NAMALWA (cell line): ENCODE measurements at regions not wholly inside any gene's neighbourhood (a gene's known extent, or its start where the extent isn't known, plus 50 kb on each side); places are given as distances from the start of the nearest gene placed in this dataset.
"Not testable (repeated sequence)": the region's sequence is repeated elsewhere in the genome, so short reads cannot be mapped to it uniquely, and the experiment has no call there.

Experiments used
- DNase-seq: peaks from one replicate; pipeline ENCODE4 v3.0.0-alpha.2; 2015; ENCODE audit warnings: low spot score

DNA sequence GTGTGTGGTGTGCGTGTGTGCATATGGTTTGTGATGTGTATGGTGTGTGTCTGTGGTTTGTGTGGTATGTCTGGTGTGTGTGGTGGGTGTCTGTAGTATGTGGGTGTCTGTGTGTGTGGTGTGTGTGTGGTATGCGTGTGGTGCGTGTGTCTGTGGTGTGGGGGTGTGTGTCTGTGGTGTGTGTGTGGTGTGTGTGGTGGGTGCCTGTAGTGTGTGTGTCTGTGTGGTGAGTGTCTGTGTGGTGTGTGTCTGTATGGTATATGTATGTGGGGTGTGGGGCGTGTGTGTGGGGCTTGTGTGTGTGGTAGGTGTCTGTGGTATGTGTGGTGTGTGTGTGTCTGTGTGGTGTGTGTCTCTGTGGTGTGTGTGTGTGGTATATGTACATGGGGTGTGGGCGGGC is 300.7 kb downstream of the TEX29 start:
- no peak for DNase-seq

GRCh38 chr13:111622051-111622531 is 301.6 kb downstream of the TEX29 start:
- DNase-seq, result no peak

DNA sequence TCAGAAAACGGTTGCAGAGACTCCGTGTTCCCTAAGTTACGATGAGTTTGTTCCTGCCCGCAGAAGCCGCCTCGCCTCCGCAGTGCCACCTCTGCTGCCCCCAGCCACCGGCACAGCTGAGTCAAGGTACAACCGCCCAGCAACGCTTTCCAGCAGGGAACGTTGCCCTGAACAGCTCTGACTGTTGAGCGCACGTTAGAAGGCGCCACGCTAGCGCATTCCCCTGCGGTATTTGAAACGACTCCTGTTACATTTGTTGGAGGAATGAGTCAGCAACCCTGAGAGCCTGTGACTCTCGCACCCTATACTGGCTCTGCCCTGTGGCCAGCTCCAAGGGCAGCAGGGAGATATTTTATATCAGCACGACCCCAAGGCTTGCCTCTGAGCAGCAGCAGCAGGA is 302.8 kb downstream of the TEX29 start:
- no peak for DNase-seq

- DNase-seq, result no peak
Measured at GRCh38 chr13:111623743-111624505, 303.5 kb downstream of the TEX29 start.

DNA sequence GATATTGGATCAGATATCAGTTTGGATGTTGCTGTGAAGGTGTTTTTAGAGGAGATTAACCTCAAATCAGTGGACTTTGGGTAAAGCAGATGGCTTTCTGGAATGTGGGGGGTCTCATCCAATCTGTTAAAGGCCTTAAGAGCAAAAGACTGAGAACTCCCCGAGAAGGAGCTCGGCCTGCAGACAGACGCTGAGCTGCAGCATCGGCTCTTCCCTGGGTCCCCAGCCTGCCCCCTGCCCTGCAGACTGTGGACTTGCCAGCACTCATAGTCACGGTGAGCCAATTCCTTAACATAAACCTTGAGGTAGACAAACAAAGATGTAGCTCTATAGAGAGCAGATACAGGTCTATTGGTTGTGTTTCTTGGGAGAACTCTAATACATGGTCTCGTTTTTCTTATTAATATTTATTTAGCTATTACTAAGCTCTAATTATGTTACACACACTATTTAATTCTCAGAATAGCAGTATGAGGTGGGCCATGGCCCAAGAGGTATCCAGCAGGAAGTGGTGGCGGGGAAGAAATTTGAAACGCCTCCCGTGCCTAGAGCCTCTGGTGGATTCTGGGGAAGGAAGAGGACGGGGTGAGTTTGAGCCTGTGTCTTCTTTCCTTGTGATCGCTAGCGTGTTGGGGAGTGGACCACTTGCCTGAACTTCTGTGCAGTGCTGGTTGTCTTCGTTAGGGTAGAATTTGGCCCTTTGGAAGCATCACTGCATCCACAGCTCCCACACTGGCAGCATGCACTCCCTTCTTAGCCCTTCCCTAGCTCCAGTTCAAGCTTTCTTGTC is 305.3 kb downstream of the TEX29 start:
- DNase-seq, result no peak

- no peak for DNase-seq
Measured at GRCh38 chr13:111626371-111627305, 306.2 kb downstream of the TEX29 start.

- no peak for DNase-seq
Measured at GRCh38 chr13:111627596-111627995, 307.2 kb downstream of the TEX29 start.

- DNase-seq, result no peak
Measured at GRCh38 chr13:111629016-111629415, 308.6 kb downstream of the TEX29 start.

GRCh38 chr13:111629457-111629856 is 309.0 kb downstream of the TEX29 start:
- DNase-seq, result no peak

GRCh38 chr13:111629926-111630325 is 309.5 kb downstream of the TEX29 start:
- DNase-seq, result no peak

- no peak for DNase-seq
Measured at GRCh38 chr13:111630406-111630805, 310.0 kb downstream of the TEX29 start.

DNA sequence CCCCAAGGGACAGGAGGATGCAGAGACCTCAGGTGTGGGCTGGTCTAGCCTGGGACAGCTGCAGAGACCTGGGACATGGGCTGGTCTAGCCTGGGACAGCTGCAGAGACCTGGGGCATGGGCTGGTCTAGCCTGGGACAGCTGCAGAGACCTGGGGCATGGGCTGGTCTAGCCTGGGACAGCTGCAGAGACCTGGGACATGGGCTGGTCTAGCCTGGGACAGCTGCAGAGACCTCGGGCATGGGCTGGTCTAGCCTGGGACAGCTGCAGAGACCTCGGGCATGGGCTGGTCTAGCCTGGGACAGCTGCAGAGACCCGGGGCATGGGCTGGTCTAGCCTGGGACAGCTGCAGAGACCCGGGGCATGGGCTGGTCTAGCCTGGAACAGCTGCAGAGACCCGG is 310.8 kb downstream of the TEX29 start:
- DNase-seq, result not testable (repeated sequence)

- no peak for DNase-seq
Measured at GRCh38 chr13:111632906-111633305, 312.5 kb downstream of the TEX29 start.

GRCh38 chr13:111633401-111633800 is 313.0 kb downstream of the TEX29 start:
- no peak for DNase-seq

DNA sequence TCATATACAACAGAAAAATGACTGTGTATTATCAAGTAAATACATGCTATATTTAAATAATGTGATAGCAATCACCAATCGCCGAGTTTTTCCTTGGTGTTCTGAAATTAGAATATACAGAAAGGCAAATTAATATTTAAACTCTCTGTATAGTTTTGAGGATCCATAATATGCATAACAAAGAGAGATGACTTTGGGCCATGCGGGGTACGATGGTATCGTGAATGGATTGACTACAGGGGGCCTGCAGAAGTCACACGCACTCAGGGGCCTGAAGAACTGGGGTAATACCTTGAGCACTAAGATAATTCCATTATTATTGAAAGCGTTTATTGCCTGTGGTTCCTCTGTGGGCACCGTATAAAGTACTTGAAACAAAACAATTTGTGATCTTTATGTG is 314.0 kb downstream of the TEX29 start:
- no peak for DNase-seq

DNA sequence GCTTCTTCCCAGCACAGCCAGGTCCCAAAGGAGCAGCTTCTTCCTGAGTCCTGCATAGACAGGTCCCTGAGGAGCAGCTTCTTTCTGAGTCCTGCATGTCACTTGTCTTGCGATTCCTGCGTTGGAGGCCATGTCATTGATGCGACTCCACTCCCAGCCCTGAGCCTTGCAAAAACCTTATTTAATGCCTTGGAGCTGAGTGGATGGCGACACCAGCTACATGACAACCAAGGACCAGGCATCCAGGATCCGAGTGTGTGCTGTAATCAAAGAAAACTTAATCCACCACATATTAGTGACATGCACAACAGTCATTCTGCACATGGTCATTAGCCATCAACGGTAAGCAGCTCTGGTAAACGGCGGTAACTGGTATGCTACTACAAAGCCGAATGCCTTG is 315.8 kb downstream of the TEX29 start:
- no peak for DNase-seq

DNA sequence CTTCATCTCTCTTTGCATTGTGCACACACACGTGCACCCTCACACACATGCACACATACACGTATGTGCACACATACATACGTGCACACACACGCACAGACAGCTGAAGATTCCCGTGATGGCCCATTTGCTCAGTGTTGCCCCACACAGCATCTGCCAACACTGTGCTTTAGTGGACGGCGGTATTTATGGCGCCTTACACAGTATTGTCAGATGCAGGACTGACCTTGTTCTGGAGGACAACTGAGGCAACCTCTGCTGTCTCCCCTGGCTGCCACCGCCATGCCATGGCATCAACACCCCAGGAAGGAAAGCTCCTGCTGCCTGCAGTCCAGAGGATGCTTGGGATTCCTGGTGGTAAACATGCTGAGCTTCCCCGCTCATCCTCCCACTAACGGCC is 316.4 kb downstream of the TEX29 start:
- DNase-seq, result no peak

DNA sequence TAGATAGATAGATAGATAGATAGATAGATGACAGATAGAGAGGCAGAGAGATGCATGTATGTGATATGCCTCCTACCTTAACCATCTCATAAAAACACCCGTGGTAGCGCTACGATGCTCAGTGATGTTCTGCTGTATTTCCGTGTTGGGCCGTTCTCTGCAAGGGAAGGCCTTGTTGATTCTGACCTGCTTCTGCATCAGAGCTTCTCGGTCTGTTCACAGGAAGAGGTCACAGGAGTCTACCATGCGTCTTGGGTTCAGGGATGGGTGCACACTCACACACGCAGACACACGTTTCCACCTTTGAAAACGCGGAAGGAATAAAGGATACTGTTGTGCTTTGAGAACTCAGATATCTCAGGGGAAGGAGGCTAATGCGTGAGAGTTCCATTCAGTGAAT is 316.9 kb downstream of the TEX29 start:
- no peak for DNase-seq

DNA sequence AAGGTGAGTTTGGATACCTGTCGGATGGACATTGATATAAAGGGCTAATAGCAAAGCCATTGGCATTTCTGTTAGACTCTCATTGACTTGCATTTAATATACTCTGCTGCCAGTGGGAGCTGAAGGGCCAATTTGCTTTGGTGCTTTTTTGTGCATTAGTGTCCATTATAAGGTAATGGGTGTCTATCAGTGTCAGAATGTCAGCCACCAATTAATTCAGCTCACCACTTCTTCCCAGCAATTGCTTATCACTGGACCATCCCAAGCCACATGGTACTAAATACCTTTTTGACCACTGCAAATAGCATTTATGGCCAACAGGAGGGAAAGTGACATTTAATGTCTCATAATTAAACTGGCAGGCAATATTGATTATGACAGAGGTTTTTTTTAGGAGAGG is 317.8 kb downstream of the TEX29 start:
- DNase-seq, result no peak

DNA sequence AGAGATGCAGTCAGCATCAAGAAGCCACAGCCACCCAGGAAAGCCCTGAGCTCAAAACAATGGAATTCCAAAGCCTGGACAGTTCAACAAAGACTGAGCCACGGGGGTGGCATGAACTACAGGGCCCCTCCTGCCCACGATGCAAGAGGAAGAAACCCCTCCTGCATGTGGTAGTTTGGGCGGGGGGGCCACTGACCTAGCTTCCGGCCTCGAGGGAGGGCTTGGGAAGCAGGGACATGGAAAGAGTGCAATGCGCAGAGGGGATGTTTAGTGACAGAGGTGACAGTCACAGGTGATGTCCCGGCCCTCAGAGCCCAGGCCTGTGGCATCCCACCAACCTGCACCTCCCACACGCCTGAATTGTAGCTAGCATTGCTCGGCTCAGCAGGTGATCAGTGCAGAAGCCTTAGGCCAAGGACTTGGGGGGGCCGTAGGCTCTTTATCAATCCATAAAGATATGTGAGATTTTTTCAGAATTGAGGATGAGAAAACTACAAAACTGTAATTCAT is 318.8 kb downstream of the TEX29 start:
- DNase-seq, result no peak

DNA sequence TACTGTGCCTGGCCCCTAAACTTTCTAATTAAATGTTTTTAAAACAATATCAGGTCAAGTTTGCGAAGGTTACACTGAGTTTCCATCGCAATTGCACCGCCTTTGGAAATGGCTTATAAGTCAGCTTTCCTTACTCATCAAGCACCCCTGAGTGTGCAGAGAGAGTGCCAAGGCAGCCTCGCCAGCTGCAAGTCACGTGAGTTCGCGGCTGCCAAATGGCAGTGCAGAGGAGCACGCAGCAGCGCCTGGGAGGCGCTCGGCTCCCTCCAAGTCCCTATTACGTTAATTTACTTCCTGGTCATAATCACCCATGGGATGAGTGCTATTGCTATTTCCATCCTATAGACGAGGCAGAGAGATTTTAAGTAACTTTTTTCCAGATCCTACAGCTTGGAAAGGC is 319.6 kb downstream of the TEX29 start:
- no peak for DNase-seq

DNA sequence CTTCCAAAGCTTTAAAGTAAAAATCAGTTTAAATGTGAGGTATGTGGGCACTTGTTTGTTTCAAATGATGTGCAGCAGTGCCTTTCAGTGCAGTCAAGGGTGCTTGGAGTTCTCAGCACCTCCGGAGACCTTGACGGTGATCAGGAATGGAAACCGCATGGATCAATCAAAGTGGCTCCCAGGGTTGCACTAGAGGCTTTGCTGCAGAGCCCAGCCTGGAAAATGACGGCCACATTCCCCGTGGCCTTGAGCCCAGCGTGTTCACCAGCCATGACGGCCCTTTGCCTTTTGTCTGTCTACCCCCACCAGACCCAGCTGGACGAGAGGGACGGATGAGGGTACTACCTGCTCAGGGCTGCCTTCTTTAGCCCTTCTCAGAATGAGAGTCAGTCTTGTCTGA is 320.0 kb downstream of the TEX29 start:
- no peak for DNase-seq
